ENCODE measurements at regions not wholly inside any gene's neighbourhood (a gene's known extent, or its start where the extent isn't known, plus 50 kb on each side); places are given as distances from the start of the nearest gene placed in this dataset.

- WGBS (ENCODE audit: missing lambda C conversion rate), result 0% methylated on average over 1 of the region's 1 CpG
- FAIRE-seq, result no peak
- Histone ChIP-seq H3K9me3 (no peaks in the 10 kb centered on the region), H3K4me1 (no peaks in the 10 kb centered on the region), H3K4me3 (no peak overlapping the region), H3K27ac (no peak overlapping the region), H3K4me2 (no peak overlapping the region)
- no peak for ATAC-seq
- CTCF ChIA-PET, result no interaction called here
- POLR2A ChIA-PET, result no interaction called here
- TF ChIP-seq CHD4 (IDR thresholded peaks at IDR 0.05; ENCODE audit: borderline replicate concordance) (no peak), NR3C1 (IDR thresholded peaks at IDR 0.05) (no peak), ZC3H11A (IDR thresholded peaks at IDR 0.05) (no peak), SMC3 (IDR thresholded peaks at IDR 0.05) (no peak), RFX5 (IDR thresholded peaks at IDR 0.05) (no peak), KDM1A (IDR thresholded peaks at IDR 0.05; ENCODE audit: low read depth) (no peak), FOXS1 (CRISPR knock-in tag; IDR thresholded peaks at IDR 0.05) (no peak), ZFP36 (IDR thresholded peaks at IDR 0.05; ENCODE audit: borderline replicate concordance, partially characterized antibody) (no peak)
- TF ChIP-seq, protein P1, sequence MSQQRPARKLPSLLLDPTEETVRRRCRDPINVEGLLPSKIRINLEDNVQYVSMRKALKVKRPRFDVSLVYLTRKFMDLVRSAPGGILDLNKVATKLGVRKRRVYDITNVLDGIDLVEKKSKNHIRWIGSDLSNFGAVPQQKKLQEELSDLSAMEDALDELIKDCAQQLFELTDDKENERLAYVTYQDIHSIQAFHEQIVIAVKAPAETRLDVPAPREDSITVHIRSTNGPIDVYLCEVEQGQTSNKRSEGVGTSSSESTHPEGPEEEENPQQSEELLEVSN (IDR thresholded peaks at IDR 0.05; ENCODE audit: borderline replicate concordance, low read depth), result no peak
- TF ChIP-seq, protein P2, sequence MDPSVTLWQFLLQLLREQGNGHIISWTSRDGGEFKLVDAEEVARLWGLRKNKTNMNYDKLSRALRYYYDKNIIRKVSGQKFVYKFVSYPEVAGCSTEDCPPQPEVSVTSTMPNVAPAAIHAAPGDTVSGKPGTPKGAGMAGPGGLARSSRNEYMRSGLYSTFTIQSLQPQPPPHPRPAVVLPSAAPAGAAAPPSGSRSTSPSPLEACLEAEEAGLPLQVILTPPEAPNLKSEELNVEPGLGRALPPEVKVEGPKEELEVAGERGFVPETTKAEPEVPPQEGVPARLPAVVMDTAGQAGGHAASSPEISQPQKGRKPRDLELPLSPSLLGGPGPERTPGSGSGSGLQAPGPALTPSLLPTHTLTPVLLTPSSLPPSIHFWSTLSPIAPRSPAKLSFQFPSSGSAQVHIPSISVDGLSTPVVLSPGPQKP (IDR thresholded peaks at IDR 0.05; ENCODE audit: low read depth, low read length), result no peak
- DNase-seq (ENCODE audit: low read depth in 1 of 2, low spot score in 1 of 2), result no peak
Observed at GRCh38 chr3:82796765-82797164, 1035.3 kb upstream of the GBE1 start.

DNA sequence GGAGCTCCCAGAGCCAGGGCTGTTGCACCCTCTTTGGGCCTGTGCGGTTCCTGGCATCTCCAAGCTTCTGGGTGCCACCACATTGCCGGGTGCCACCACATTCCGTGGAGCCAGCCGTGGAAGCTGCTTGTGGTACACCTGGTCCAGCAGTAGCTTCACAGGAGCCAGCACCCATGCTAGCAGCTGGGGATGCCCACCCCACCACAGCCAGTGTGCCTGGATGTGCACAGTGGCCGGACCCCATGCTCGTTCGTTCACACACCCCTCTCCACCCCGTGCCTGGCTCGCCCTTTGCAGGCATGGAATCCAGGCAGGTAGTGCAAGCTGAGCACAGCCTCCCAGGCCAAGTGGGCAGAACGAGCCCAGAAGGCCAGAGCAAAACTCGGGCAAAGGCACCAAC lies 1029.8 kb upstream of the GBE1 start:
- ChIA-PET CTCF (no interaction called here), POLR2A (no interaction called here)
- Histone ChIP-seq H3K4me1 (no peaks in the 10 kb centered on the region), H3K4me2 (no peak overlapping the region), H3K27ac (no peak overlapping the region), H3K4me3 (no peak overlapping the region), H3K9me3 (no peaks in the 10 kb centered on the region; the same call in 2 of the 3 replicates)
- FAIRE-seq, result no peak
- 28% methylated on average over 11 of the region's 11 CpGs for WGBS (ENCODE audit: missing lambda C conversion rate)
- DNase-seq (ENCODE audit: low read depth in 1 of 2, low spot score in 1 of 2), result no peak
- TF ChIP-seq ZFP36 (IDR thresholded peaks at IDR 0.05; ENCODE audit: borderline replicate concordance, partially characterized antibody) (no peak), NFE2L2 (conservative IDR thresholded peaks at IDR 0.05; ENCODE audit: low read length) (no peak), CHD4 (IDR thresholded peaks at IDR 0.05; ENCODE audit: borderline replicate concordance) (no peak), EHMT2 (IDR thresholded peaks at IDR 0.05; ENCODE audit: low read depth) (no peak), FOSB (CRISPR knock-in tag; IDR thresholded peaks at IDR 0.05) (no peak), CEBPB (IDR thresholded peaks at IDR 0.05) (no peak), FOXS1 (CRISPR knock-in tag; IDR thresholded peaks at IDR 0.05) (no peak), PBX3 (IDR thresholded peaks at IDR 0.05) (no peak), JUN (IDR thresholded peaks at IDR 0.05) (no peak), RARB (CRISPR knock-in tag; IDR thresholded peaks at IDR 0.05) (no peak), ZSCAN20 (CRISPR knock-in tag; IDR thresholded peaks at IDR 0.05) (no peak)
- TF ChIP-seq, protein P3, sequence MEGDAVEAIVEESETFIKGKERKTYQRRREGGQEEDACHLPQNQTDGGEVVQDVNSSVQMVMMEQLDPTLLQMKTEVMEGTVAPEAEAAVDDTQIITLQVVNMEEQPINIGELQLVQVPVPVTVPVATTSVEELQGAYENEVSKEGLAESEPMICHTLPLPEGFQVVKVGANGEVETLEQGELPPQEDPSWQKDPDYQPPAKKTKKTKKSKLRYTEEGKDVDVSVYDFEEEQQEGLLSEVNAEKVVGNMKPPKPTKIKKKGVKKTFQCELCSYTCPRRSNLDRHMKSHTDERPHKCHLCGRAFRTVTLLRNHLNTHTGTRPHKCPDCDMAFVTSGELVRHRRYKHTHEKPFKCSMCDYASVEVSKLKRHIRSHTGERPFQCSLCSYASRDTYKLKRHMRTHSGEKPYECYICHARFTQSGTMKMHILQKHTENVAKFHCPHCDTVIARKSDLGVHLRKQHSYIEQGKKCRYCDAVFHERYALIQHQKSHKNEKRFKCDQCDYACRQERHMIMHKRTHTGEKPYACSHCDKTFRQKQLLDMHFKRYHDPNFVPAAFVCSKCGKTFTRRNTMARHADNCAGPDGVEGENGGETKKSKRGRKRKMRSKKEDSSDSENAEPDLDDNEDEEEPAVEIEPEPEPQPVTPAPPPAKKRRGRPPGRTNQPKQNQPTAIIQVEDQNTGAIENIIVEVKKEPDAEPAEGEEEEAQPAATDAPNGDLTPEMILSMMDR (IDR thresholded peaks at IDR 0.05), result no peak
- TF ChIP-seq, protein P2 (IDR thresholded peaks at IDR 0.05; ENCODE audit: low read depth, low read length), result no peak
- no peak for ATAC-seq
